ENCODE measurements at regions not wholly inside any gene's neighbourhood (a gene's known extent, or its start where the extent isn't known, plus 50 kb on each side); places are given as distances from the start of the nearest gene placed in this dataset.

DNA sequence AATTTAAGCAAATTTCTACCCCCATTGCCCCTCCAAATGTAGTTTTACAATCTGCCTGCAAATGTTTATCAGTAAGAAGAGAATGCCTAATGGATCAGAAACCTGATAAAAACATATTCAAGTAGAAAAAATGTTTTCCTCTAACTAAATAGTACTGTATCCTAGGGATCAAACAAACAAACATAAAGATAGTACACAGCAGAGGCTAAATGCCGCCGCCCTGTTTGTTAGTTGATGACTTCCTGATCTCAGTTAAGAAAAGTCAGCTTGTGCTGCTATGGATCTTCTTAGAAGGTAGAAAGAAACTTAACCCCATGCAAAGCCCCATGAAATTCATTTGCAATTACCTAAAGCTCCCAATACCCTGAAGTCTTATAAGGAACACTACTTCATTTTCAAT lies 387.3 kb upstream of the THBS1 start:
- TF ChIP-seq CSDC2 (CRISPR knock-in tag; IDR thresholded peaks at IDR 0.05) (no peak), ZNF565 (CRISPR knock-in tag; conservative IDR thresholded peaks at IDR 0.05; ENCODE audit: low read depth) (no peak), BACH2 (CRISPR knock-in tag; IDR thresholded peaks at IDR 0.05; ENCODE audit: borderline replicate concordance) (no peak), ZFP3 (CRISPR knock-in tag; IDR thresholded peaks at IDR 0.05) (no peak), ZNF8 (CRISPR knock-in tag; IDR thresholded peaks at IDR 0.05) (no peak), ISL1 (CRISPR knock-in tag; IDR thresholded peaks at IDR 0.05) (no peak), OSR1 (CRISPR knock-in tag; IDR thresholded peaks at IDR 0.05) (no peak), RARB (CRISPR knock-in tag; IDR thresholded peaks at IDR 0.05) (no peak)
- TF ChIP-seq, protein P1, sequence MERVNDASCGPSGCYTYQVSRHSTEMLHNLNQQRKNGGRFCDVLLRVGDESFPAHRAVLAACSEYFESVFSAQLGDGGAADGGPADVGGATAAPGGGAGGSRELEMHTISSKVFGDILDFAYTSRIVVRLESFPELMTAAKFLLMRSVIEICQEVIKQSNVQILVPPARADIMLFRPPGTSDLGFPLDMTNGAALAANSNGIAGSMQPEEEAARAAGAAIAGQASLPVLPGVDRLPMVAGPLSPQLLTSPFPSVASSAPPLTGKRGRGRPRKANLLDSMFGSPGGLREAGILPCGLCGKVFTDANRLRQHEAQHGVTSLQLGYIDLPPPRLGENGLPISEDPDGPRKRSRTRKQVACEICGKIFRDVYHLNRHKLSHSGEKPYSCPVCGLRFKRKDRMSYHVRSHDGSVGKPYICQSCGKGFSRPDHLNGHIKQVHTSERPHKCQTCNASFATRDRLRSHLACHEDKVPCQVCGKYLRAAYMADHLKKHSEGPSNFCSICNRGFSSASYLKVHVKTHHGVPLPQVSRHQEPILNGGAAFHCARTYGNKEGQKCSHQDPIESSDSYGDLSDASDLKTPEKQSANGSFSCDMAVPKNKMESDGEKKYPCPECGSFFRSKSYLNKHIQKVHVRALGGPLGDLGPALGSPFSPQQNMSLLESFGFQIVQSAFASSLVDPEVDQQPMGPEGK (CRISPR knock-in tag; IDR thresholded peaks at IDR 0.05; ENCODE audit: borderline replicate concordance) = no peak
- TF ChIP-seq, protein P2, sequence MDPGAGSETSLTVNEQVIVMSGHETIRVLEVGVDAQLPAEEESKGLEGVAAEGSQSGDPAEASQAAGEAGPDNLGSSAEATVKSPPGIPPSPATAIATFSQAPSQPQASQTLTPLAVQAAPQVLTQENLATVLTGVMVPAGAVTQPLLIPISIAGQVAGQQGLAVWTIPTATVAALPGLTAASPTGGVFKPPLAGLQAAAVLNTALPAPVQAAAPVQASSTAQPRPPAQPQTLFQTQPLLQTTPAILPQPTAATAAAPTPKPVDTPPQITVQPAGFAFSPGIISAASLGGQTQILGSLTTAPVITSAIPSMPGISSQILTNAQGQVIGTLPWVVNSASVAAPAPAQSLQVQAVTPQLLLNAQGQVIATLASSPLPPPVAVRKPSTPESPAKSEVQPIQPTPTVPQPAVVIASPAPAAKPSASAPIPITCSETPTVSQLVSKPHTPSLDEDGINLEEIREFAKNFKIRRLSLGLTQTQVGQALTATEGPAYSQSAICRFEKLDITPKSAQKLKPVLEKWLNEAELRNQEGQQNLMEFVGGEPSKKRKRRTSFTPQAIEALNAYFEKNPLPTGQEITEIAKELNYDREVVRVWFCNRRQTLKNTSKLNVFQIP (CRISPR knock-in tag; IDR thresholded peaks at IDR 0.05; ENCODE audit: borderline replicate concordance, low read depth) = no peak
- TF ChIP-seq, protein P3, sequence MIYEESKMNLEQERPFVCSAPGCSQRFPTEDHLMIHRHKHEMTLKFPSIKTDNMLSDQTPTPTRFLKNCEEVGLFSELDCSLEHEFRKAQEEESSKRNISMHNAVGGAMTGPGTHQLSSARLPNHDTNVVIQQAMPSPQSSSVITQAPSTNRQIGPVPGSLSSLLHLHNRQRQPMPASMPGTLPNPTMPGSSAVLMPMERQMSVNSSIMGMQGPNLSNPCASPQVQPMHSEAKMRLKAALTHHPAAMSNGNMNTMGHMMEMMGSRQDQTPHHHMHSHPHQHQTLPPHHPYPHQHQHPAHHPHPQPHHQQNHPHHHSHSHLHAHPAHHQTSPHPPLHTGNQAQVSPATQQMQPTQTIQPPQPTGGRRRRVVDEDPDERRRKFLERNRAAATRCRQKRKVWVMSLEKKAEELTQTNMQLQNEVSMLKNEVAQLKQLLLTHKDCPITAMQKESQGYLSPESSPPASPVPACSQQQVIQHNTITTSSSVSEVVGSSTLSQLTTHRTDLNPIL (CRISPR knock-in tag; IDR thresholded peaks at IDR 0.05; ENCODE audit: low read depth) = no peak
- TF ChIP-seq, protein P4, sequence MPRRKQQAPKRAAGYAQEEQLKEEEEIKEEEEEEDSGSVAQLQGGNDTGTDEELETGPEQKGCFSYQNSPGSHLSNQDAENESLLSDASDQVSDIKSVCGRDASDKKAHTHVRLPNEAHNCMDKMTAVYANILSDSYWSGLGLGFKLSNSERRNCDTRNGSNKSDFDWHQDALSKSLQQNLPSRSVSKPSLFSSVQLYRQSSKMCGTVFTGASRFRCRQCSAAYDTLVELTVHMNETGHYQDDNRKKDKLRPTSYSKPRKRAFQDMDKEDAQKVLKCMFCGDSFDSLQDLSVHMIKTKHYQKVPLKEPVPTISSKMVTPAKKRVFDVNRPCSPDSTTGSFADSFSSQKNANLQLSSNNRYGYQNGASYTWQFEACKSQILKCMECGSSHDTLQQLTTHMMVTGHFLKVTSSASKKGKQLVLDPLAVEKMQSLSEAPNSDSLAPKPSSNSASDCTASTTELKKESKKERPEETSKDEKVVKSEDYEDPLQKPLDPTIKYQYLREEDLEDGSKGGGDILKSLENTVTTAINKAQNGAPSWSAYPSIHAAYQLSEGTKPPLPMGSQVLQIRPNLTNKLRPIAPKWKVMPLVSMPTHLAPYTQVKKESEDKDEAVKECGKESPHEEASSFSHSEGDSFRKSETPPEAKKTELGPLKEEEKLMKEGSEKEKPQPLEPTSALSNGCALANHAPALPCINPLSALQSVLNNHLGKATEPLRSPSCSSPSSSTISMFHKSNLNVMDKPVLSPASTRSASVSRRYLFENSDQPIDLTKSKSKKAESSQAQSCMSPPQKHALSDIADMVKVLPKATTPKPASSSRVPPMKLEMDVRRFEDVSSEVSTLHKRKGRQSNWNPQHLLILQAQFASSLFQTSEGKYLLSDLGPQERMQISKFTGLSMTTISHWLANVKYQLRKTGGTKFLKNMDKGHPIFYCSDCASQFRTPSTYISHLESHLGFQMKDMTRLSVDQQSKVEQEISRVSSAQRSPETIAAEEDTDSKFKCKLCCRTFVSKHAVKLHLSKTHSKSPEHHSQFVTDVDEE (CRISPR knock-in tag; IDR thresholded peaks at IDR 0.05) = no peak
